ENCODE measurements at regions not wholly inside any gene's neighbourhood (a gene's known extent, or its start where the extent isn't known, plus 50 kb on each side); places are given as distances from the start of the nearest gene placed in this dataset.

DNA sequence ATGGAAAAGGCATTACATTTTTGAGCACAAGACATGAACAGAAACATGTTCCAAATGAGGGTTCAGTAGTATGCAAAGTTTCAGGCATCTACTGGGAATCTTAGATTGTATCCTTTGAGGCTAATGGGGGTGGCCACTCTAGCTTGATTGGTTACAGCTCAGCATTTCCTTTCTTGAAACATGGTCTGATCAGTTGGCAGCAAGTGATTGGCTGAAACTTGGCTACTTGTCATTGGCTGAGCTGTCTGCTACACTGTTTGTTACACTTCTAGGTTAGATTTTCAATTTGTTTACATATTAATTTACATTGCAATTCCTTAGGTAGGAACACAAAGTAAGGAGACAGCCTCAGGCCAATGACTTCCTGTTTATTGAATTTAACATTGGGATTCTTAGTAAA is 918.0 kb upstream of the SEL1L start:
- TF ChIP-seq CTCF (IDR thresholded peaks at IDR 0.05) (no peak), POLR2AphosphoS5 (IDR thresholded peaks at IDR 0.05; ENCODE audit: insufficient read depth in 1 of 2, low read depth in 1 of 2) (no peak)

Measured in vagina (tissue), 2 donors.